Thyroid gland (tissue), 4 donors: ENCODE measurements at regions not wholly inside any gene's neighbourhood (a gene's known extent, or its start where the extent isn't known, plus 50 kb on each side); places are given as distances from the start of the nearest gene placed in this dataset.

Source experiments
- POLR2A ChIP-seq, 2 donors: fragments of 450-650 bp; IDR thresholded peaks; one replicate each; pipeline ENCODE4 v1.6.1; 2017; ENCODE audit warnings: antibody characterized with exemption in 2 of 2, mild to moderate bottlenecking in 2 of 2, moderate library complexity in 1 of 2
- TF ChIP-seq, protein P1 (sequence below), 6 experiments: fragments of 200-600 bp in 3 of 6; fragments of 450-650 bp in 3 of 6; sonication (generic) in 3 of 6; IDR thresholded peaks; one replicate each; pipeline ENCODE4 v1.5.1; 2016 to 2019; ENCODE audit warnings: antibody characterized with exemption in 6 of 6, mild to moderate bottlenecking in 2 of 6, inconsistent platforms in 1 of 6, moderate library complexity in 1 of 6

DNA sequence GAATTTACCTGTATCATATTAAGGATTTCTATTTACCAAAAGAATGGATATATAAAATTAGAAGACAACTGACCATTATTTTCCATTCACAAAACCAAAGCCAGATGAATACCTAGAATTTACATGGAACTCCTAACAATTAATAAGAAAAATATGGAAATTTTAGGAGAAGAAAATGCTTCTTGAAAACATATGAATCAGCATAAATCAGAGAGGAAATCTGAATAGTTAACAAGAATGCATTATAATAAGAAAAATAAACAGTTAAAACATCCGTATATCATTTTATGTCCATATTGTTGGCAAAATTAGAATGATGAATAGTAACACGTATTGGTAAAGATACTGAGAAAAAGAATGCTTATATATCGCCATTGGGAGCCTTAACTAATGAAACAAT, 505.5 kb downstream of the NEBL start:
- TF ChIP-seq, protein P1, sequence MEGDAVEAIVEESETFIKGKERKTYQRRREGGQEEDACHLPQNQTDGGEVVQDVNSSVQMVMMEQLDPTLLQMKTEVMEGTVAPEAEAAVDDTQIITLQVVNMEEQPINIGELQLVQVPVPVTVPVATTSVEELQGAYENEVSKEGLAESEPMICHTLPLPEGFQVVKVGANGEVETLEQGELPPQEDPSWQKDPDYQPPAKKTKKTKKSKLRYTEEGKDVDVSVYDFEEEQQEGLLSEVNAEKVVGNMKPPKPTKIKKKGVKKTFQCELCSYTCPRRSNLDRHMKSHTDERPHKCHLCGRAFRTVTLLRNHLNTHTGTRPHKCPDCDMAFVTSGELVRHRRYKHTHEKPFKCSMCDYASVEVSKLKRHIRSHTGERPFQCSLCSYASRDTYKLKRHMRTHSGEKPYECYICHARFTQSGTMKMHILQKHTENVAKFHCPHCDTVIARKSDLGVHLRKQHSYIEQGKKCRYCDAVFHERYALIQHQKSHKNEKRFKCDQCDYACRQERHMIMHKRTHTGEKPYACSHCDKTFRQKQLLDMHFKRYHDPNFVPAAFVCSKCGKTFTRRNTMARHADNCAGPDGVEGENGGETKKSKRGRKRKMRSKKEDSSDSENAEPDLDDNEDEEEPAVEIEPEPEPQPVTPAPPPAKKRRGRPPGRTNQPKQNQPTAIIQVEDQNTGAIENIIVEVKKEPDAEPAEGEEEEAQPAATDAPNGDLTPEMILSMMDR (IDR thresholded peaks at IDR 0.05), result no peak
- no peak for TF ChIP-seq POLR2A (IDR thresholded peaks at IDR 0.05)
